Thyroid gland (tissue), 4 donors: ENCODE measurements at regions not wholly inside any gene's neighbourhood (a gene's known extent, or its start where the extent isn't known, plus 50 kb on each side); places are given as distances from the start of the nearest gene placed in this dataset.
"Not testable (repeated sequence)": the region's sequence is repeated elsewhere in the genome, so short reads cannot be mapped to it uniquely, and the experiment has no call there.

ENCODE experiments used
- DNase-seq, 2 donors: peaks; one replicate each; pipeline ENCODE4 v3.0.0-alpha.2; 2019
- H3K27ac ChIP-seq, 3 donors: fragments of 200-600 bp; sonication (generic); 1 replicate in 2 of 3; 2 replicates in 1 of 3; pipeline ENCODE4 v1.5.1; 2016 to 2019; ENCODE audit warnings: mild to moderate bottlenecking in 1 of 3, moderate library complexity in 1 of 3
- H3K27me3 ChIP-seq: fragments of 200-600 bp; sonication (generic); one replicate; pipeline ENCODE4 v1.5.1; 2019
- H3K36me3 ChIP-seq, 2 donors: fragments of 200-600 bp; sonication (generic); one replicate each; pipeline ENCODE4 v1.5.1; 2016 to 2019
- H3K4me1 ChIP-seq, 2 donors: fragments of 200-600 bp; sonication (generic); one replicate each; pipeline ENCODE4 v1.5.1; 2017 to 2019
- H3K4me3 ChIP-seq, 3 donors: fragments of 200-600 bp; sonication (generic); replicated peaks in 1 of 3; 1 replicate in 2 of 3; 2 replicates in 1 of 3; pipeline ENCODE4 v1.5.1; 2016; ENCODE audit warnings: mild to moderate bottlenecking in 1 of 3
- H3K9me3 ChIP-seq: fragments of 200-600 bp; sonication (generic); one replicate; pipeline ENCODE4 v1.5.1; 2017
- CTCF ChIP-seq, 6 experiments: fragments of 200-600 bp in 3 of 6; fragments of 450-650 bp in 3 of 6; sonication (generic) in 3 of 6; IDR thresholded peaks; one replicate each; pipeline ENCODE4 v1.5.1; 2016 to 2019; ENCODE audit warnings: antibody characterized with exemption in 6 of 6, mild to moderate bottlenecking in 2 of 6, inconsistent platforms in 1 of 6, moderate library complexity in 1 of 6
- POLR2A ChIP-seq, 2 donors: fragments of 450-650 bp; IDR thresholded peaks; one replicate each; pipeline ENCODE4 v1.6.1; 2017; ENCODE audit warnings: antibody characterized with exemption in 2 of 2, mild to moderate bottlenecking in 2 of 2, moderate library complexity in 1 of 2
- WGBS, 2 donors: methylation state at CpG; one replicate each; pipeline ENCODE4 v1.1.5; 2017; 5-methylcytosine and 5-hydroxymethylcytosine counted together
- intact Hi-C: fragments of 100-400 bp; cut with DNase I; formaldehyde crosslinking; loops from one replicate; pipeline ENCODE4 v1.15.1; 2023

DNA sequence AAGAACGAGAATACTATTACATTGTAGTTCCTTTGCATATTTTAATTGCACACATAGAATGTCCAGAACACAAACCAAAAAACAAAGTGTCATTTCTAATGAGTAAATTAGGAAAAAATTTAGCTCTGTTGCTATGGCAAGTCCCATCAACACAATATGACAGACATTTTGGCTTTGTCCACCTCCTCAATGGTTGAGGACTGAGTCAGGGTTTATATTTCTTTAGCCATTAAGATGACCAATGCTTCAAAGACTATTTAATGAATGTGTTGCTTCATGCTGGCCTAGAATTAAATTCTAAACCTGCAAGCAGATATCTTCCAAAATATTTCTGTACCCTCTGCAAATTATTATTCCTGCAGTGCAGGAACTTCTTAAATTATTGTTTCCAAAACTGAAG lies 719.2 kb downstream of the NTRK3 start:
- Histone ChIP-seq H3K27ac (no peak overlapping the region), H3K27me3 (no peaks in the 10 kb centered on the region), H3K4me1 (no peaks in the 10 kb centered on the region), H3K4me3 (no peak overlapping the region), H3K36me3 (no peaks in the 10 kb centered on the region), H3K9me3 (no peaks in the 10 kb centered on the region)
- 84 to 86% methylated on average over 1 of the region's 1 CpG for WGBS, 2 donors
- no peak for DNase-seq
- intact Hi-C loops: no loop called here
- no peak for TF ChIP-seq CTCF (IDR thresholded peaks at IDR 0.05)
- TF ChIP-seq POLR2A (IDR thresholded peaks at IDR 0.05): no peak

DNA sequence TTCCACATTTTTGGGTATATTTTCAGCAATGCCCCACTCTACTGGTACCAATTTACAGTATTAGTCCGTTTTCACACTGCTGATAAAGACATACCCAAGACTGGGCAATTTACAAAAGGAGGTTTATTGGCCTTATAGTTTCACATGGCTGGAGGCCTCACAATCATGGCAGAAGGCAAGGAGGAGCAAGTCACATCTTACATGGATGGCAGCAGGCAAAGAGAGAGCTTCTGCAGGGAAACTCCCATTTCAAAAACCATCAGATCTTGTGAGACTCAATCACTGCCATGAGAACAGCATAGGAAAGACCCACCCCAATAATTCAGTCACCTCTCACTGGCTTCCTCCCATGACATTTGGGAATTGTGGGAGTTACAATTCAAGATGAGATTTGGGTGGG lies 722.9 kb downstream of the NTRK3 start:
- H3K27ac ChIP-seq, H3K9me3 ChIP-seq, H3K4me1 ChIP-seq, DNase-seq, intact Hi-C loops, H3K27me3 ChIP-seq, H3K36me3 ChIP-seq, H3K4me3 ChIP-seq: not testable (repeated sequence)
- 75 to 93% methylated on average over 1 of the region's 1 CpG for WGBS, 2 donors

DNA sequence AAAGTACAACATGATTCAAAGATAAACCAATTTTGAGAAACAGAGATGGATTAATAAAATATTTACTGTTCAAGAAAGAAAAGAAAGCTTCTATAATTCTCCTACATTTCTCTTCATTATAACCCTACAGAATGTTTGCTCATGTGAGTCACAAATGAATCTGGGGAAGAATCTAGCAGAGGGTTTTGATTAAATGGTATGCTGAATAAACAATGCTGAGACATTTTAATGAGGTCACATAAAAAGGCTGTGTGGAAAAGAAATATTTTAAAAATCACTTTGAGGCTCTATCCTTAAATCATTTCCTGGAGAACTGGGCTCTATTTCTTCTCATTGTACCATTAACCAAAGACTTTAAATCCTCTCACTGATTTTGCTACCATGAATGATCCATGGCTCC lies 727.7 kb downstream of the NTRK3 start:
- Histone ChIP-seq H3K27me3 (no peaks in the 10 kb centered on the region), H3K4me1 (no peaks in the 10 kb centered on the region), H3K27ac (no peak overlapping the region), H3K4me3 (no peak overlapping the region), H3K9me3 (no peaks in the 10 kb centered on the region), H3K36me3 (no peaks in the 10 kb centered on the region)
- intact Hi-C loops: no loop called here
- DNase-seq: no peak
- no peak for TF ChIP-seq CTCF (IDR thresholded peaks at IDR 0.05)
- TF ChIP-seq POLR2A (IDR thresholded peaks at IDR 0.05): no peak

DNA sequence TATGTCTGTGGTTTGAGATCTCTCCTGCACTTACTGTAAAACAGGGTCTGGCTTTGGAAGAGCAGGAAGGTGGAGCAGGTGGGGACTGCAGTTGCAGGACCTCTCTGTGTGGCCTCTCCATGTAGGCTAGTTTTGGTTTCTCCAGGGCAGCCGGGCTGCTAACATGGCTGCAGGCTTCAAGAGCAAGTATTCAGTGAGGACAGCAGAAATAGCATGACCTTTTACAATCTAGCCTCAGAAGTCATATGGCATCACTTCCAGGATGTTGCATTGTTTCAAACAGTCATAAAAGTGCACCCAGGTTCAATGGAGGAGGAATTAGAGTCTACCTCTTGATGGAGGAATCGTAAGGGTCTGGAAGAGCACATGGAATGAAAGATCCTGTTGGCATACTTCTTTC lies 728.7 kb downstream of the NTRK3 start:
- Histone ChIP-seq H3K36me3 (no peaks in the 10 kb centered on the region), H3K27me3 (no peaks in the 10 kb centered on the region), H3K4me1 (no peaks in the 10 kb centered on the region), H3K9me3 (no peaks in the 10 kb centered on the region), H3K4me3 (no peak overlapping the region), H3K27ac (no peak overlapping the region)
- intact Hi-C loops: no loop called here
- DNase-seq: no peak
- WGBS, 2 donors: 87 to 94% methylated on average over 2 of the region's 2 CpGs
- TF ChIP-seq CTCF (IDR thresholded peaks at IDR 0.05): no peak
- TF ChIP-seq POLR2A (IDR thresholded peaks at IDR 0.05): no peak

GRCh38 chr15:87527416-87527815 lies 729.1 kb downstream of the NTRK3 start:
- 92 to 94% methylated on average over 4 of the region's 4 CpGs for WGBS, 2 donors
- H3K36me3 ChIP-seq: no peaks in the 10 kb centered on the region
- intact Hi-C loops: no loop called here
- H3K27ac ChIP-seq: no peak overlapping the region
- DNase-seq: no peak
- TF ChIP-seq POLR2A (IDR thresholded peaks at IDR 0.05) (no peak), CTCF (IDR thresholded peaks at IDR 0.05) (no peak)
- H3K4me1 ChIP-seq: no peaks in the 10 kb centered on the region
- no peaks in the 10 kb centered on the region for H3K9me3 ChIP-seq
- H3K4me3 ChIP-seq: no peak overlapping the region
- H3K27me3 ChIP-seq: no peaks in the 10 kb centered on the region

- Histone ChIP-seq H3K9me3 (no peaks in the 10 kb centered on the region), H3K27ac (no peak overlapping the region), H3K27me3 (no peaks in the 10 kb centered on the region), H3K36me3 (no peaks in the 10 kb centered on the region), H3K4me3 (no peak overlapping the region), H3K4me1 (no peaks in the 10 kb centered on the region)
- intact Hi-C loops: no loop called here
- 80 to 85% methylated on average over 2 of the region's 2 CpGs for WGBS, 2 donors
- no peak for TF ChIP-seq POLR2A (IDR thresholded peaks at IDR 0.05)
- TF ChIP-seq CTCF (IDR thresholded peaks at IDR 0.05): no peak
- no peak for DNase-seq
Observed at GRCh38 chr15:87523516-87523915, 733.0 kb downstream of the NTRK3 start.
